H9 (cell line): ENCODE measurements at regions not wholly inside any gene's neighbourhood (a gene's known extent, or its start where the extent isn't known, plus 50 kb on each side); places are given as distances from the start of the nearest gene placed in this dataset.
A peak's percentile ranks its signal among the peaks of the same experiment; 100 is the strongest.
"Not testable (repeated sequence)": the region's sequence is repeated elsewhere in the genome, so short reads cannot be mapped to it uniquely, and the experiment has no call there.

ENCODE experiments used
- DNase-seq: peaks from one replicate; pipeline ENCODE4 v3.0.0-alpha.2; 2017
- H2AFZ ChIP-seq: one replicate; pipeline ENCODE4 v1.6.1; 2013; ENCODE audit warnings: mild to moderate bottlenecking, low read length, control low read depth, moderate library complexity
- H2AK5ac ChIP-seq: 2 replicates; pipeline ENCODE4 v1.6.1; 2013; ENCODE audit warnings: low read length, control low read depth, mixed read lengths; ENCODE audit not compliant: insufficient read length
- H2BK120ac ChIP-seq: one replicate; pipeline ENCODE4 v1.6.1; 2013; ENCODE audit warnings: low read depth, mild to moderate bottlenecking, low read length, control low read depth, inconsistent platforms; ENCODE audit not compliant: poor library complexity, severe bottlenecking
- H2BK12ac ChIP-seq: 2 replicates; pipeline ENCODE4 v1.6.1; 2013; ENCODE audit warnings: low read length, control low read depth, mixed read lengths, low read depth; ENCODE audit not compliant: insufficient read length
- H2BK15ac ChIP-seq: 2 replicates; pipeline ENCODE4 v1.6.1; 2013; ENCODE audit warnings: low read depth, low read length, control low read depth
- H2BK20ac ChIP-seq: one replicate; pipeline ENCODE4 v1.6.1; 2013; ENCODE audit warnings: low read depth, mild to moderate bottlenecking, low read length, control low read depth, inconsistent platforms; ENCODE audit not compliant: poor library complexity, severe bottlenecking
- H2BK5ac ChIP-seq: 2 replicates; pipeline ENCODE4 v1.6.1; 2013; ENCODE audit warnings: low read length, control low read depth, mixed read lengths; ENCODE audit not compliant: insufficient read length
- H3K14ac ChIP-seq: 2 replicates; pipeline ENCODE4 v1.6.1; 2013; ENCODE audit warnings: low read length, control low read depth; ENCODE audit not compliant: insufficient read depth
- H3K18ac ChIP-seq: 2 replicates; pipeline ENCODE4 v1.6.1; 2013; ENCODE audit warnings: low read depth, mild to moderate bottlenecking, mixed read lengths, low read length, control low read depth; ENCODE audit not compliant: insufficient read length
- H3K23ac ChIP-seq: 2 replicates; pipeline ENCODE4 v1.6.1; 2013; ENCODE audit warnings: low read length, control low read depth, mixed read lengths, low read depth; ENCODE audit not compliant: insufficient read length
- H3K23me2 ChIP-seq: 2 replicates; pipeline ENCODE4 v1.6.1; 2013; ENCODE audit warnings: low read depth, mild to moderate bottlenecking, mixed read lengths, low read length, control low read depth; ENCODE audit not compliant: insufficient read length, poor library complexity, severe bottlenecking
- H3K27ac ChIP-seq: 2 replicates; pipeline ENCODE4 v1.5.1; 2013; ENCODE audit warnings: low read length, control low read depth, mixed read lengths, low read depth; ENCODE audit not compliant: insufficient read length
- H3K27me3 ChIP-seq: 2 replicates; pipeline ENCODE4 v1.6.1; 2013; ENCODE audit warnings: low read length, control low read depth, inconsistent platforms; ENCODE audit not compliant: insufficient read depth
- H3K4ac ChIP-seq: 2 replicates; pipeline ENCODE4 v1.6.1; 2013; ENCODE audit warnings: low read depth, mild to moderate bottlenecking, control low read depth, inconsistent platforms, low read length, moderate library complexity
- H3K4me1 ChIP-seq: 2 replicates; pipeline ENCODE4 v1.6.1; 2013; ENCODE audit warnings: low read length, control low read depth, inconsistent platforms; ENCODE audit not compliant: insufficient read depth
- H3K4me2 ChIP-seq: 2 replicates; pipeline ENCODE4 v1.6.1; 2013; ENCODE audit warnings: low read length, control low read depth, mixed read lengths; ENCODE audit not compliant: insufficient read length, insufficient read depth
- H3K56ac ChIP-seq: 2 replicates; pipeline ENCODE4 v1.6.1; 2013; ENCODE audit warnings: low read depth, mild to moderate bottlenecking, mixed read lengths, low read length, control low read depth; ENCODE audit not compliant: insufficient read length
- H3K79me1 ChIP-seq: 2 replicates; pipeline ENCODE4 v1.6.1; 2013; ENCODE audit warnings: low read depth, mild to moderate bottlenecking, moderate library complexity, low read length, control low read depth, inconsistent platforms; ENCODE audit not compliant: insufficient read depth, poor library complexity, severe bottlenecking
- H3K79me2 ChIP-seq: 2 replicates; pipeline ENCODE4 v1.6.1; 2013; ENCODE audit warnings: low read length, control low read depth, inconsistent platforms; ENCODE audit not compliant: insufficient read depth
- H3K9ac ChIP-seq: 2 replicates; pipeline ENCODE4 v1.6.1; 2013; ENCODE audit warnings: low read length, control low read depth, mixed read lengths; ENCODE audit not compliant: insufficient read length; ENCODE audit errors: extremely low read depth
- H3K9me3 ChIP-seq: one replicate; pipeline ENCODE4 v1.6.1; 2013; ENCODE audit warnings: low read depth, low read length, inconsistent platforms; ENCODE audit not compliant: control insufficient read depth
- H3T11ph ChIP-seq: one replicate; pipeline ENCODE4 v1.6.1; 2013; ENCODE audit warnings: mild to moderate bottlenecking, low read length, control low read depth, inconsistent platforms
- H4K20me1 ChIP-seq: one replicate; pipeline ENCODE4 v1.6.1; 2013; ENCODE audit not compliant: control insufficient read depth, insufficient read length, insufficient read depth
- H4K5ac ChIP-seq: 2 replicates; pipeline ENCODE4 v1.6.1; 2013; ENCODE audit warnings: low read depth, mild to moderate bottlenecking, mixed read lengths, low read length, control low read depth; ENCODE audit not compliant: insufficient read length
- H4K8ac ChIP-seq: replicated peaks from 2 replicates; pipeline ENCODE4 v1.6.1; 2013; ENCODE audit warnings: low read length, control low read depth, mixed read lengths, low read depth; ENCODE audit not compliant: insufficient read length
- H4K91ac ChIP-seq: 2 replicates; pipeline ENCODE4 v1.6.1; 2013; ENCODE audit warnings: low read depth, mild to moderate bottlenecking, moderate library complexity, mixed read lengths, low read length, control low read depth; ENCODE audit not compliant: insufficient read length
- H3K27ac Mint-ChIP-seq, 3 experiments: 2 replicates in 2 of 3; 3 replicates in 1 of 3; pipeline ENCODE4 v1.8.0; 2020 to 2021; ENCODE audit warnings: mixed read lengths in 3 of 3, mild to moderate bottlenecking in 1 of 3, moderate library complexity in 1 of 3
- H3K27me3 Mint-ChIP-seq: 2 replicates; pipeline ENCODE4 v1.8.0; 2021; ENCODE audit warnings: low read depth, mild to moderate bottlenecking, moderate library complexity, mixed read lengths
- H3K36me3 Mint-ChIP-seq, 3 experiments: 2 replicates in 2 of 3; 3 replicates in 1 of 3; pipeline ENCODE4 v1.8.0; 2020 to 2021; ENCODE audit warnings: low read depth in 3 of 3, mixed read lengths in 3 of 3; ENCODE audit not compliant: insufficient read depth in 1 of 3
- H3K4me1 Mint-ChIP-seq, 2 experiments: 2 replicates each; pipeline ENCODE4 v1.8.0; 2020; ENCODE audit warnings: mixed read lengths in 2 of 2
- H3K4me3 Mint-ChIP-seq, 2 experiments: 2 replicates in 1 of 2; 3 replicates in 1 of 2; pipeline ENCODE4 v1.8.0; 2020 to 2021; ENCODE audit warnings: mild to moderate bottlenecking in 2 of 2, mixed read lengths in 2 of 2, moderate library complexity in 1 of 2
- H3K9me3 Mint-ChIP-seq, 2 experiments: 2 replicates in 1 of 2; 3 replicates in 1 of 2; pipeline ENCODE4 v1.8.0; 2020; ENCODE audit warnings: mild to moderate bottlenecking in 2 of 2, mixed read lengths in 2 of 2, moderate library complexity in 1 of 2
- WGBS: extraction: QIAGEN DNeasy Blood & Tissue Kit; methylation state at CpG from one replicate; pipeline ENCODE4 v1.1.7; 2013; ENCODE audit warnings: missing lambda C conversion rate, low lambda C conversion rate, mixed read lengths; ENCODE audit not compliant: insufficient read length; ENCODE audit errors: extremely low coverage; 5-methylcytosine and 5-hydroxymethylcytosine counted together
- TF ChIP-seq, protein P1 (sequence below): fragments of 200-600 bp; sonication (generic); conservative IDR thresholded peaks from 3 replicates; pipeline ENCODE4 v1.8.0; 2021; ENCODE audit warnings: antibody characterized with exemption, mild to moderate bottlenecking

DNA sequence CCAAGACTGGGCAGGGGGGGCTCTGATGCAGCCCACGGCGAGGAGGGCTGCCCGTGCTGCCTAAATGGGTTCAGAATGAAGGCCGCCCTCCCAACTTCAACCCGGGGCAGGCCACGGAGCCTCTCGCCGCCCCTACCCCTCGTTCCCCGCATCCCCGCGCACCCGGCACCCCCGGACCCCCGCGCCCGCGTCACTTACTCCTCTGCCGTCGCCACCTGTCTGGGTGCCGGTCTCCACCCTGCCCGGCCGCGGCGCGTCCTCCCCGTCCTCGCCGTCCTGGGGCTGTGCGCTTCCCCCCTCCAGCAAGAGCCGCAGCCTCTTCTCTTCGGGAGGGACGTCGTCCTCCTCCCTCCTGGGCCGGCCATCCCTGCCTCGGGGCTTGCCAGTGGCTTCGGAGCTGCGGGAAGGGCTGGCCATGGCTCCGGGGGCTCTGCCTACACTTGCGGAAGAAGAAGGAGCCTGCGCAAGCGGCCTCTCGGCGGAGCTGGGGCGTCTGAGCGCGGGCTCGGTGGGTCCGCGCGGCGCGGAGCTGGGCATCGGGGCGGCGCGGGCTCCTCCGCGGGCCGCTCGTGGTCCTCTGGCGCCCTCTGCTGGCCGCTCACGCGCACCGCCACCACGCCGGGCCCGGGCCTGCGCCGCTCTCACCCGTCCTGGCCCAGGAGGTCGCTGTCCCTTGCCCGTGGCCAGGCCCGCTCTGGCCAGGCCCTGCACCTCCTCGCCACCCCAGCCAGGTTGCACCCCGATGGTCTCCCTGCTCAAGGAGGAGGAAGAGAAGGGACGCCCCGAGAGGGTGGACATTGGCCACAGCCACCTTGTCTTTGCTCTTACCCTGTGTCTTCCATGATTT, 59.3 kb upstream of the CLEC6A start:
- H3K4me1 Mint-ChIP-seq = peaks cover 45 to 51% of the 10 kb centered on the region in 2 experiments
- peak overlapping the region; percentile 29 for H3K4me2 ChIP-seq
- H3K4me3 Mint-ChIP-seq = peak overlapping the region; percentile 68 to 79
- H2AFZ ChIP-seq, H3K27me3 ChIP-seq, H3K4ac ChIP-seq, H2BK12ac ChIP-seq, H3K79me2 ChIP-seq, H3K4me1 ChIP-seq, H3K9ac ChIP-seq, H3K9me3 ChIP-seq, H3T11ph ChIP-seq, H2BK20ac ChIP-seq, H3K27ac ChIP-seq, H3K9me3 Mint-ChIP-seq, H3K27ac Mint-ChIP-seq, H2AK5ac ChIP-seq, H4K5ac ChIP-seq, H4K8ac ChIP-seq, H2BK120ac ChIP-seq, H3K23me2 ChIP-seq, H4K91ac ChIP-seq, H3K18ac ChIP-seq, H3K36me3 Mint-ChIP-seq, H2BK15ac ChIP-seq, H3K23ac ChIP-seq, H3K79me1 ChIP-seq, H3K56ac ChIP-seq, H4K20me1 ChIP-seq, H2BK5ac ChIP-seq, H3K14ac ChIP-seq: not testable (repeated sequence)
- TF ChIP-seq, protein P1, sequence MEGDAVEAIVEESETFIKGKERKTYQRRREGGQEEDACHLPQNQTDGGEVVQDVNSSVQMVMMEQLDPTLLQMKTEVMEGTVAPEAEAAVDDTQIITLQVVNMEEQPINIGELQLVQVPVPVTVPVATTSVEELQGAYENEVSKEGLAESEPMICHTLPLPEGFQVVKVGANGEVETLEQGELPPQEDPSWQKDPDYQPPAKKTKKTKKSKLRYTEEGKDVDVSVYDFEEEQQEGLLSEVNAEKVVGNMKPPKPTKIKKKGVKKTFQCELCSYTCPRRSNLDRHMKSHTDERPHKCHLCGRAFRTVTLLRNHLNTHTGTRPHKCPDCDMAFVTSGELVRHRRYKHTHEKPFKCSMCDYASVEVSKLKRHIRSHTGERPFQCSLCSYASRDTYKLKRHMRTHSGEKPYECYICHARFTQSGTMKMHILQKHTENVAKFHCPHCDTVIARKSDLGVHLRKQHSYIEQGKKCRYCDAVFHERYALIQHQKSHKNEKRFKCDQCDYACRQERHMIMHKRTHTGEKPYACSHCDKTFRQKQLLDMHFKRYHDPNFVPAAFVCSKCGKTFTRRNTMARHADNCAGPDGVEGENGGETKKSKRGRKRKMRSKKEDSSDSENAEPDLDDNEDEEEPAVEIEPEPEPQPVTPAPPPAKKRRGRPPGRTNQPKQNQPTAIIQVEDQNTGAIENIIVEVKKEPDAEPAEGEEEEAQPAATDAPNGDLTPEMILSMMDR = peak; percentile 76
- peak; percentile 84 for DNase-seq
- peaks cover 45% of the 10 kb centered on the region for H3K27me3 Mint-ChIP-seq
- WGBS = no CpG with 5 or more reads among the region's 79 CpGs

- H3K27ac ChIP-seq, H4K8ac ChIP-seq, DNase-seq, H2AFZ ChIP-seq, H2BK120ac ChIP-seq, H2AK5ac ChIP-seq, H3K27ac Mint-ChIP-seq, H3K23ac ChIP-seq, H3K9ac ChIP-seq, H4K20me1 ChIP-seq, H3K36me3 Mint-ChIP-seq, H3K79me2 ChIP-seq, H3K79me1 ChIP-seq, H2BK5ac ChIP-seq, H3K18ac ChIP-seq, H3K9me3 Mint-ChIP-seq, H3K4me3 Mint-ChIP-seq, H3K14ac ChIP-seq, H3K27me3 ChIP-seq, H3K4me1 ChIP-seq, H2BK15ac ChIP-seq, H3K9me3 ChIP-seq, H3K56ac ChIP-seq, H4K91ac ChIP-seq, H3K4me2 ChIP-seq, H3K4ac ChIP-seq, H3T11ph ChIP-seq, H2BK12ac ChIP-seq, H4K5ac ChIP-seq, H3K23me2 ChIP-seq, H2BK20ac ChIP-seq: not testable (repeated sequence)
- peaks cover 40 to 48% of the 10 kb centered on the region in 2 experiments for H3K4me1 Mint-ChIP-seq
- WGBS = no CpG with 5 or more reads among the region's 7 CpGs
- H3K27me3 Mint-ChIP-seq = peaks cover 37% of the 10 kb centered on the region
These were observed 58.4 kb upstream of the CLEC6A start for GRCh38 chr12:8397378-8397777.
